ENCODE measurements at regions not wholly inside any gene's neighbourhood (a gene's known extent, or its start where the extent isn't known, plus 50 kb on each side); places are given as distances from the start of the nearest gene placed in this dataset.

- peak in 1 of 2 donors; percentile 68 for DNase-seq (ENCODE audit: low spot score in 2 of 2)
- intact Hi-C loops (cut with DNase I; ENCODE audit: low total_unique reads): no loop called here
- TF ChIP-seq POLR2A (IDR thresholded peaks at IDR 0.05) (no peak), CTCF (IDR thresholded peaks at IDR 0.05) (no peak)
- 59 to 61% methylated on average over 6 of the region's 6 CpGs for WGBS, 2 donors
- no peak overlapping the region for H3K4me3 ChIP-seq (ENCODE audit: low read depth, poor library complexity, severe bottlenecking)
These were observed 587.8 kb upstream of the MKI67 start for GRCh38 chr10:128713874-128714570.

GRCh38 chr10:128714644-128715415 lies 588.6 kb upstream of the MKI67 start:
- H3K4me3 ChIP-seq (ENCODE audit: low read depth, poor library complexity, severe bottlenecking): no peak overlapping the region
- 74 to 77% methylated on average over 12 of the region's 12 CpGs for WGBS, 2 donors
- no peak for DNase-seq (ENCODE audit: low spot score in 2 of 2)
- intact Hi-C loops (cut with DNase I; ENCODE audit: low total_unique reads): no loop called here
- no peak for TF ChIP-seq CTCF (IDR thresholded peaks at IDR 0.05)
- no peak for TF ChIP-seq POLR2A (IDR thresholded peaks at IDR 0.05)

GRCh38 chr10:128716181-128716580 lies 590.0 kb upstream of the MKI67 start:
- WGBS, 2 donors: 85 to 93% methylated on average over 9 of the region's 9 CpGs
- no peak overlapping the region for H3K4me3 ChIP-seq (ENCODE audit: low read depth, poor library complexity, severe bottlenecking)
- TF ChIP-seq POLR2A (IDR thresholded peaks at IDR 0.05) (no peak), CTCF (IDR thresholded peaks at IDR 0.05) (no peak)
- peak in 1 of 2 donors; percentile 72 for DNase-seq (ENCODE audit: low spot score in 2 of 2)
- intact Hi-C loops (cut with DNase I; ENCODE audit: low total_unique reads): no loop called here

GRCh38 chr10:128721963-128722445 lies 595.8 kb upstream of the MKI67 start:
- 76 to 88% methylated on average over 5 of the region's 5 CpGs for WGBS, 2 donors
- H3K4me3 ChIP-seq (ENCODE audit: low read depth, poor library complexity, severe bottlenecking): no peak overlapping the region
- intact Hi-C loops (cut with DNase I; ENCODE audit: low total_unique reads): no loop called here
- no peak for DNase-seq (ENCODE audit: low spot score in 2 of 2)
- TF ChIP-seq POLR2A (IDR thresholded peaks at IDR 0.05) (no peak), CTCF (IDR thresholded peaks at IDR 0.05) (no peak)

- intact Hi-C loops (cut with DNase I; ENCODE audit: low total_unique reads): no loop called here
- TF ChIP-seq CTCF (IDR thresholded peaks at IDR 0.05): no peak
- no peak for TF ChIP-seq POLR2A (IDR thresholded peaks at IDR 0.05)
- 94 to 95% methylated on average over 3 of the region's 3 CpGs for WGBS, 2 donors
- DNase-seq (ENCODE audit: low spot score in 2 of 2): no peak
- no peak overlapping the region for H3K4me3 ChIP-seq (ENCODE audit: low read depth, poor library complexity, severe bottlenecking)
These were observed 596.7 kb upstream of the MKI67 start for GRCh38 chr10:128722947-128723346.

All from lower leg skin (tissue), 4 donors.